ENCODE measurements at regions not wholly inside any gene's neighbourhood (a gene's known extent, or its start where the extent isn't known, plus 50 kb on each side); places are given as distances from the start of the nearest gene placed in this dataset.
"Not testable (repeated sequence)": the region's sequence is repeated elsewhere in the genome, so short reads cannot be mapped to it uniquely, and the experiment has no call there.

- no peak overlapping the region for H3K27ac ChIP-seq (ENCODE audit: low read depth, low read length)
- H3K4me1 ChIP-seq (ENCODE audit: insufficient read depth, low read length) = no peaks in the 10 kb centered on the region
- H3K27me3 Mint-ChIP-seq = peaks cover 3 to 14% of the 10 kb centered on the region in 2 donors
- no peaks in the 10 kb centered on the region for H3K9me3 ChIP-seq (ENCODE audit: low read length)
- no peaks in the 10 kb centered on the region for H3K36me3 ChIP-seq (ENCODE audit: insufficient read depth, low read length)
- H3K27me3 ChIP-seq (ENCODE audit: insufficient read depth, low read length, poor library complexity, severe bottlenecking) = no peaks in the 10 kb centered on the region
- no peak overlapping the region for H3K27ac Mint-ChIP-seq
- H3K4me3 Mint-ChIP-seq = no peak overlapping the region
- no peak overlapping the region for H3K4me3 ChIP-seq (ENCODE audit: low read length)
- no peak for DNase-seq
- H3K4me1 Mint-ChIP-seq = no peaks in the 10 kb centered on the region
- ChIA-PET POLR2A (no interaction called here), CTCF (no interaction called here)
- peaks cover 0 to 4% (median 1%) of the 10 kb centered on the region in 5 donors for H3K9me3 Mint-ChIP-seq
- no peaks in the 10 kb centered on the region for H3K36me3 Mint-ChIP-seq
Observed at GRCh38 chr1:166738873-166739272, 100.4 kb upstream of the POGK start.

GRCh38 chr1:166740668-166741276, 98.5 kb upstream of the POGK start:
- H3K4me1 Mint-ChIP-seq = no peaks in the 10 kb centered on the region
- H3K27ac Mint-ChIP-seq = no peak overlapping the region
- CTCF ChIA-PET = no interaction called here
- H3K27me3 Mint-ChIP-seq = peaks cover 3 to 14% of the 10 kb centered on the region in 2 donors
- H3K4me3 Mint-ChIP-seq = no peak overlapping the region
- no peak for DNase-seq
- Histone ChIP-seq H3K36me3 (ENCODE audit: insufficient read depth, low read length) (no peaks in the 10 kb centered on the region), H3K9me3 (ENCODE audit: low read length) (no peaks in the 10 kb centered on the region), H3K27me3 (ENCODE audit: insufficient read depth, low read length, poor library complexity, severe bottlenecking) (no peaks in the 10 kb centered on the region), H3K4me3 (ENCODE audit: low read length) (no peak overlapping the region), H3K4me1 (ENCODE audit: insufficient read depth, low read length) (no peaks in the 10 kb centered on the region), H3K27ac (ENCODE audit: low read depth, low read length) (no peak overlapping the region)
- peaks cover 8 to 20% (median 9%) of the 10 kb centered on the region in 5 donors for H3K9me3 Mint-ChIP-seq
- H3K36me3 Mint-ChIP-seq = no peaks in the 10 kb centered on the region
- POLR2A ChIA-PET = no interaction called here

GRCh38 chr1:166763318-166763717, 76.0 kb upstream of the POGK start:
- Mint-ChIP-seq H3K9me3 (peaks cover 0 to 2% (median 0%) of the 10 kb centered on the region in 5 donors), H3K27me3 (peaks cover 10 to 26% of the 10 kb centered on the region in 2 donors), H3K4me1 (no peaks in the 10 kb centered on the region), H3K27ac (no peak overlapping the region), H3K36me3 (no peaks in the 10 kb centered on the region), H3K4me3 (no peak overlapping the region)
- ChIA-PET POLR2A (no interaction called here), CTCF (no interaction called here)
- DNase-seq = no peak
- Histone ChIP-seq H3K4me3 (ENCODE audit: low read length) (no peak overlapping the region), H3K36me3 (ENCODE audit: insufficient read depth, low read length) (no peaks in the 10 kb centered on the region), H3K27ac (ENCODE audit: low read depth, low read length) (no peak overlapping the region), H3K27me3 (ENCODE audit: insufficient read depth, low read length, poor library complexity, severe bottlenecking) (no peaks in the 10 kb centered on the region), H3K4me1 (ENCODE audit: insufficient read depth, low read length) (no peaks in the 10 kb centered on the region), H3K9me3 (ENCODE audit: low read length) (no peaks in the 10 kb centered on the region)

GRCh38 chr1:166766942-166767341, 72.3 kb upstream of the POGK start:
- H3K27ac ChIP-seq (ENCODE audit: low read depth, low read length) = no peak overlapping the region
- DNase-seq = no peak
- Mint-ChIP-seq H3K27me3 (peaks cover 20 to 29% of the 10 kb centered on the region in 2 donors), H3K4me3 (no peak overlapping the region), H3K4me1 (no peaks in the 10 kb centered on the region), H3K27ac (peak overlapping the region in 1 of 8 donors; percentile 7), H3K9me3 (peaks cover 3 to 19% (median 14%) of the 10 kb centered on the region in 5 donors), H3K36me3 (peaks cover 0 to 3% (median 0%) of the 10 kb centered on the region in 3 donors)
- H3K4me3 ChIP-seq (ENCODE audit: low read length) = no peak overlapping the region
- H3K27me3 ChIP-seq (ENCODE audit: insufficient read depth, low read length, poor library complexity, severe bottlenecking) = no peaks in the 10 kb centered on the region
- CTCF ChIA-PET = no interaction called here
- H3K9me3 ChIP-seq (ENCODE audit: low read length) = peaks cover 9% of the 10 kb centered on the region
- H3K4me1 ChIP-seq (ENCODE audit: insufficient read depth, low read length) = no peaks in the 10 kb centered on the region
- POLR2A ChIA-PET = no interaction called here
- no peaks in the 10 kb centered on the region for H3K36me3 ChIP-seq (ENCODE audit: insufficient read depth, low read length)

- H3K36me3 ChIP-seq (ENCODE audit: insufficient read depth, low read length); CTCF ChIA-PET; H3K27ac Mint-ChIP-seq; DNase-seq; H3K4me3 ChIP-seq (ENCODE audit: low read length); H3K36me3 Mint-ChIP-seq; H3K4me1 ChIP-seq (ENCODE audit: insufficient read depth, low read length); H3K9me3 ChIP-seq (ENCODE audit: low read length); H3K27me3 ChIP-seq (ENCODE audit: insufficient read depth, low read length, poor library complexity, severe bottlenecking); H3K4me1 Mint-ChIP-seq; POLR2A ChIA-PET; H3K27ac ChIP-seq (ENCODE audit: low read depth, low read length); H3K4me3 Mint-ChIP-seq; H3K9me3 Mint-ChIP-seq: not testable (repeated sequence)
- H3K27me3 Mint-ChIP-seq = peaks cover 20 to 46% of the 10 kb centered on the region in 2 donors
Observed at GRCh38 chr1:166784646-166785045, 54.6 kb upstream of the POGK start.

- Histone ChIP-seq H3K9me3 (ENCODE audit: low read length) (no peaks in the 10 kb centered on the region), H3K27ac (ENCODE audit: low read depth, low read length) (no peak overlapping the region), H3K4me1 (ENCODE audit: insufficient read depth, low read length) (no peaks in the 10 kb centered on the region), H3K36me3 (ENCODE audit: insufficient read depth, low read length) (no peaks in the 10 kb centered on the region), H3K4me3 (ENCODE audit: low read length) (no peak overlapping the region), H3K27me3 (ENCODE audit: insufficient read depth, low read length, poor library complexity, severe bottlenecking) (peaks cover 4% of the 10 kb centered on the region)
- Mint-ChIP-seq H3K27me3 (peaks cover 21 to 52% of the 10 kb centered on the region in 2 donors), H3K27ac (no peak overlapping the region), H3K4me1 (no peaks in the 10 kb centered on the region), H3K36me3 (no peaks in the 10 kb centered on the region), H3K9me3 (peaks cover 0 to 5% (median 0%) of the 10 kb centered on the region in 5 donors), H3K4me3 (no peak overlapping the region)
- no peak for DNase-seq
- ChIA-PET CTCF (no interaction called here), POLR2A (no interaction called here)
Observed at GRCh38 chr1:166785987-166786386, 53.3 kb upstream of the POGK start.

- H3K27me3 ChIP-seq (ENCODE audit: insufficient read depth, low read length, poor library complexity, severe bottlenecking) = peaks cover 4% of the 10 kb centered on the region
- Mint-ChIP-seq H3K27me3 (peaks cover 29 to 57% of the 10 kb centered on the region in 2 donors), H3K27ac (no peak overlapping the region), H3K36me3 (no peaks in the 10 kb centered on the region), H3K4me3 (no peak overlapping the region), H3K4me1 (no peaks in the 10 kb centered on the region), H3K9me3 (peaks cover 0 to 5% (median 0%) of the 10 kb centered on the region in 5 donors)
- H3K9me3 ChIP-seq (ENCODE audit: low read length) = no peaks in the 10 kb centered on the region
- no peaks in the 10 kb centered on the region for H3K36me3 ChIP-seq (ENCODE audit: insufficient read depth, low read length)
- H3K4me3 ChIP-seq (ENCODE audit: low read length) = no peak overlapping the region
- no peak for DNase-seq
- POLR2A ChIA-PET = no interaction called here
- no peaks in the 10 kb centered on the region for H3K4me1 ChIP-seq (ENCODE audit: insufficient read depth, low read length)
- no peak overlapping the region for H3K27ac ChIP-seq (ENCODE audit: low read depth, low read length)
- CTCF ChIA-PET = no interaction called here
Observed at GRCh38 chr1:166789286-166789685, 50.0 kb upstream of the POGK start.

Data from CD8-positive, alpha-beta memory T cell (primary cell).